Dedifferentiated amniotic fluid mesenchymal stem cell (primary cell): ENCODE measurements at regions not wholly inside any gene's neighbourhood (a gene's known extent, or its start where the extent isn't known, plus 50 kb on each side); places are given as distances from the start of the nearest gene placed in this dataset.

Source experiments
- DNase-seq: peaks from one replicate; pipeline ENCODE4 v3.0.0-alpha.2; 2016; ENCODE audit errors: extremely low spot score

DNA sequence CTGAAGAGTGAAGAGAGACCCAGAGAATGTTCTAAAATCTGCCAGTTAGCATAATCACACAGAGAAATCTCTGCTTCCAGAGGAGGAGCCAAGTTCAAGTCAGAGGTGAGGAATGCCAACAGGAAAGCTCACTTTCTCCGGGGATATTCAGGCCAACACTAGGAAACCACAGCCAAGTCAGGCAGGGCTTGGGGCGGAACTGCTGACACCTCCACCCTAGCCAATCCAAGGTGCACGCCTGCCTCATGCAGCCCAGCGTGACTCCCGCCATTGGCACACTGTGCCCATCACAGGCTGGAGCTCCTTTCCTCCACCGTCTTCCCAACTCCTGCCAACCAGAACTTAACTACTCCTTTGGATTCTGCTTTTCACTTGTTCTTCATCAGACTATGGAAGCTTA lies 374.3 kb upstream of the CCDC196 start:
- no peak for DNase-seq

- DNase-seq: no peak
These were observed 372.1 kb upstream of the CCDC196 start for GRCh38 chr14:66114071-66114470.

DNA sequence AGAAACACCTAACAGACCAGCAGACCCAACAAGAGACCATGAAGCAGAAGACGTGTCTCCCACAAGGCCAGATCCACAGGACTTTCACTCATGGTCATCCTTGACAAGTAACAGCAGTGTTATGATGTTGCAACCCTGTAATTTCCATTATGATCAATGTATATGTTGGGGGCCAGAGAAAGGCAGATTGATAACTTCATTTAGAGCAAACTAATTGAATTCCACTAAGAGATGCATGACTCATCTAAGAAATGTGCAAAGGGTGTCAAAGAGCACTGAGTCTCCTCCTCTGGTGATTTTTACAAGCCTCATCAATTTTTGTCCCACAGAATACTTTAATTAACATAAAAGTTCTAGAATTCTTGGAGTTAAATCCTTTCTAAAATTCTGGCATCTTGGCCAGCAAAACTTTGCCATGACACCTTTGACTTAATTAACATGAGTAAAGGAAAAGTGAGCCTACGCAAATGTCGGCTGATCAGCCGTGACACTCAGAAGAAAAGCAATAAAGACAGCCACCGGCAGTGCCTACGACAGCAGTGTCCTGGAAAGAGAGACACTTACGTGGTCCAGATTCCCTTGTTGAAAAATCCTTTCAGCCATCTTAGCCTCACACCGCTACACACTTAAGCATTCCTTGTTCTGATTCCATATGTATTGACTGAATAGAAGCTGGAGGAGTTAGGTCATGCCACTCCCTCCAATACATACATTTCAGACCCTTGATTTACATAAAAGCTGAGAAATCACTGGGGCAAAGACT lies 370.2 kb upstream of the CCDC196 start:
- no peak for DNase-seq

GRCh38 chr14:66116732-66117131 lies 369.4 kb upstream of the CCDC196 start:
- DNase-seq: no peak

DNA sequence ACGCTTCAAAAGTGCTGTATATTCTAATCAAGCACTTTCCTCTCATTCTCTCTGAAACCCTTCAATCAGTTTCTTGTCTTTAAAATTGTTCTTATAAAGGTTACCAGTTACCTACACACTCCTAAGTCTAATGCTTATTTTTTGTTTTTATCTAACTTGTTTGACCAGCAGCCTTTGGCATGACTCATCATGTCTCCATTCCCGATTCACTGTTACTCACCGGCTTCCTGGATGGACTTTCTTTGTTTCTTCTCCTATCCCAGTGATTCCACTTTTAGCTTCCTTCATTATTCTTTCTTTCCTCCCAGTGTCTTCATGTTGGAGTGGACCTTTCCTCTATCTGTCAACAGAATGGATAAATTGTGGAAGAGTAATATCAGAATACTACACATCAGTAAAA lies 368.6 kb upstream of the CCDC196 start:
- DNase-seq: peak; percentile 18

GRCh38 chr14:66119606-66120231 lies 366.5 kb upstream of the CCDC196 start:
- no peak for DNase-seq

- DNase-seq: no peak
These were observed 365.8 kb upstream of the CCDC196 start for GRCh38 chr14:66120402-66120801.

- DNase-seq: no peak
These were observed 364.3 kb upstream of the CCDC196 start for GRCh38 chr14:66121859-66122258.

- no peak for DNase-seq
These were observed 356.9 kb upstream of the CCDC196 start for GRCh38 chr14:66129224-66129623.

DNA sequence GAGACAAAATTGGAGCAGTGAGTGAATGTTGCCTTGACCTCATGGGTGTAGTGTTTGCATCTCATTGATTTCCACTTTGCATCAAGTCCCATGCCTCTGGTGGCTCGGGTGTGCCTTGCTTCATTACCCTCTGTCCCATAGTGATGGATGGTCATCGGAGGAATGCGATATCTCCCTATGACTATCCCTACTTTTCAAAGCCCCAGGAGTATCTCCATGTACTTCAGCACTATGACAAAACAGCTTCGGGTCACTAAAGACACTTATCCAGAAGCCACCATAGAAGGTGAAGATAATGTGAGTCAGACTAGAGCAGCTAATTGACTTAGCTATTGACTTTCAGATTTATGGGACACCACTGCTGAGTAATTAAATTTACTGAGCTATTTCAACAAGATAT lies 355.1 kb upstream of the CCDC196 start:
- DNase-seq: no peak

GRCh38 chr14:66133666-66134065 lies 352.5 kb upstream of the CCDC196 start:
- no peak for DNase-seq

DNA sequence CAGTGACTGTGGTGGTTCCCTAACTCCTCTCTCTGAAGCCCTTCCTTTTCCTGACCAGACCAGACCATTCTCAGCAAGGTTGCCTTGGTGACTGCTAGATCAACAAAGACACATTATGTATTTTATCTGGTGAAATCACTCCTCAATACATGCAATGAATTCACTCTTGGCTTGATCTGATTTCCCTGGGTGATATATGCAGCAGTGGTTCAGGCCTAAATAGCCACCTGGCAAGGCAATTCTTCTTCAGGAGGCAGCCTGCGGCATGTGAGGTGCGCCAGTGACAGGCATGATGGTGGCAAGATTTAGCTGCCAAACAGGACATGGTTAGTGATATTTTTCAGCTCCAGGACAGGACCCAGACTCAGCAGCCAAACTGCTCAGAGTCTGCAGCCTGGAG lies 350.3 kb upstream of the CCDC196 start:
- DNase-seq: no peak

- DNase-seq: no peak
These were observed 349.1 kb upstream of the CCDC196 start for GRCh38 chr14:66137081-66137480.

DNA sequence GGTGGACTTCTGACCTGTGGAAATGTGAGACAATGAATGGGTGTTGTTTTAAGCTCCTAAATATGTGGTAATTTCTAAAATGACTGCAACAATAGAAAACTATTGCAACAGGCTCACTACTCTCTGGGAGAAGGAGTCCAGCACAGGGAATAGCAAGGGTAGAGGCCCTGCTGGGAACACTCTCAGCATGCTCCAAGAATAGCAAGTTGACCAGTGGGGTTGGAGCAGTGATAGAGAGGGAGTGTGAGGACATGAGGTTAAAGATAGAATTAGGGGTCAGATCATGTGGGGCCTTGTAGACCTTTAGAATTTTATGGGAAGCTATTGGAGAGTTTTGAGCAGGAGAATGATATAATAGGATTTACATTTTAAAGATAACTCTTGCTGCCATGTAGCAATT lies 346.7 kb upstream of the CCDC196 start:
- DNase-seq: no peak

GRCh38 chr14:66140213-66140918 lies 345.8 kb upstream of the CCDC196 start:
- DNase-seq: no peak

- DNase-seq: no peak
These were observed 345.2 kb upstream of the CCDC196 start for GRCh38 chr14:66140963-66141362.

DNA sequence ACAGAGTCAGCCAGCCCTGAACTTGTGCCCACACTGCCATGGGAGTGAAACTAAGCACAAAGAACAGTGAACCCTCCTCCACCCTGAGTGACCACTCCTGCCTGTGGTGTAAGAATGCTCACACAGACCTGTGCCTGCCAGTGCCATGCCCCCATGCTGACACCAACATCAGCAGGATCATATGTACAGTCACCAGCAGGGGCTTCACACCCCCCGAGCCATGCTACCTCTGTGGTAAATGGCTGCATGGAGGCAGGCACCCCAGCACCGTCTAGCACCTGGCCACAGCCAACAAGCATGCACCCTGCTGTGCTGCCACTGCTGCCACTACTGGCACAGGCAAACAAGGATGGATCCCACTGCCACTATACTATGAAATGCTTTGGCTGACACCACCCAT lies 344.4 kb upstream of the CCDC196 start:
- no peak for DNase-seq

- no peak for DNase-seq
These were observed 342.6 kb upstream of the CCDC196 start for GRCh38 chr14:66143387-66144112.

DNA sequence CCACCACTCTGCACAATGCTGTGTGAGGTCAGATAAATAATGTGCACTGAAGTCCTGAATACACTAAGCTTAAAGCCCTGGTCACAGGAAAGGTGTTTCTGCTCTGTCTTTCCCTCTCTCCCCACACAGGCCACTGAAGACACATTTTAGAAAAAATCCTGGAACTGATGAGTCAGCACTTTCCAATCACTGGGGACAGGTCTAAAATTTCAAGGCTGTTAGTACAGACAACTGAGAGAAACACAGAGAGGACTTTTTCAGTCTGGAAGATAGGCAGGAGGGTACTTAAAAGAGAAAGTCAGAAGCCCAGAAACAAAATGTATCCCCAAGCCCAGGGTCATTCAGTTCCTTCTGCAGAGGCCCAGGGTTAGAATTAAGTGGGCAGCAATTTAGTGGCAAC lies 333.9 kb upstream of the CCDC196 start:
- no peak for DNase-seq

- DNase-seq: no peak
These were observed 333.4 kb upstream of the CCDC196 start for GRCh38 chr14:66152747-66153146.

- no peak for DNase-seq
These were observed 323.1 kb upstream of the CCDC196 start for GRCh38 chr14:66163023-66163422.

- no peak for DNase-seq
These were observed 320.8 kb upstream of the CCDC196 start for GRCh38 chr14:66165337-66165736.
